SJSA1 (cell line): ENCODE measurements at regions not wholly inside any gene's neighbourhood (a gene's known extent, or its start where the extent isn't known, plus 50 kb on each side); places are given as distances from the start of the nearest gene placed in this dataset.
"Not testable (repeated sequence)": the region's sequence is repeated elsewhere in the genome, so short reads cannot be mapped to it uniquely, and the experiment has no call there.

Experiments
- DNase-seq, 2 experiments: peaks; one replicate each; pipeline ENCODE4 v3.0.0-alpha.2; 2015 to 2020; ENCODE audit warnings: low spot score in 2 of 2, low read depth in 1 of 2
- H3K27ac ChIP-seq: fragments of 250-450 bp; sonication (Bioruptor Pico); 2 replicates; pipeline ENCODE4 v1.5.1; 2020; ENCODE audit warnings: mild to moderate bottlenecking, moderate library complexity
- H3K27me3 ChIP-seq: fragments of 250-450 bp; sonication (Bioruptor Pico); replicated peaks from 2 replicates; pipeline ENCODE4 v1.5.1; 2020; ENCODE audit warnings: mild to moderate bottlenecking, moderate library complexity
- H3K36me3 ChIP-seq: fragments of 250-450 bp; sonication (Bioruptor Pico); 2 replicates; pipeline ENCODE4 v1.5.1; 2020; ENCODE audit warnings: mild to moderate bottlenecking
- H3K4me1 ChIP-seq: fragments of 250-450 bp; sonication (Bioruptor Pico); replicated peaks from 2 replicates; pipeline ENCODE4 v1.6.1; 2021; ENCODE audit warnings: mild to moderate bottlenecking
- H3K4me3 ChIP-seq: fragments of 250-450 bp; sonication (Bioruptor Pico); 2 replicates; pipeline ENCODE4 v1.5.1; 2020; ENCODE audit warnings: mild to moderate bottlenecking
- H3K9me3 ChIP-seq: fragments of 250-450 bp; sonication (Bioruptor Pico); replicated peaks from 2 replicates; pipeline ENCODE4 v1.5.1; 2020; ENCODE audit warnings: mild to moderate bottlenecking

DNA sequence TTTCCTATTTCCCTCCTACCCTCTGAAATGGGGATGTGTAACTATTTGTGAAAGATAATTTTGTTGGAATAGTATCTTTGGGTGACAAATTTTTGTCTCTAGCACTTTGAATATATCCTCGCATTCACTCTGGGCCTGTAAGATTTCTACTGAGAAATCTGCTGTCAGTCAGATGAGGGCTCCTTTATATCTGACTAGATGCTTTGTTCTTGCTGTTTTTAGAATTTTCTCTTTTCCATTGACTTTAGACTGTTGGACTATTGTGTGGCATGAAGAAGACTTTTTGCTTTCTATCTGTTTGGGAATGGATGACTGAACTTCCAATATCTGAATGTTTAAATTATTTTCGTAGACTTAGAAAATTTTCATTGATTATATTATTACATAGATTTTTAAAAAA is 54.2 kb upstream of the GRID2 start:
- H3K27ac ChIP-seq, result no peak overlapping the region
- DNase-seq, result no peak
- H3K4me1 ChIP-seq, result no peaks in the 10 kb centered on the region

GRCh38 chr4:92251711-92252110 is 52.1 kb upstream of the GRID2 start:
- Histone ChIP-seq H3K4me1 (no peaks in the 10 kb centered on the region), H3K27me3 (no peaks in the 10 kb centered on the region), H3K27ac (no peak overlapping the region), H3K9me3 (no peaks in the 10 kb centered on the region), H3K36me3 (no peaks in the 10 kb centered on the region), H3K4me3 (no peak overlapping the region)
- no peak for DNase-seq

More for the DNA sequence above, 54.2 kb upstream of the GRID2 start:
- H3K27me3 ChIP-seq, result no peaks in the 10 kb centered on the region
- no peak overlapping the region for H3K4me3 ChIP-seq
- H3K36me3 ChIP-seq, result no peaks in the 10 kb centered on the region
- H3K9me3 ChIP-seq, result no peaks in the 10 kb centered on the region

- H3K27me3 ChIP-seq, DNase-seq, H3K4me1 ChIP-seq, H3K27ac ChIP-seq, H3K36me3 ChIP-seq, H3K4me3 ChIP-seq, H3K9me3 ChIP-seq: not testable (repeated sequence)
Observed at GRCh38 chr4:92252358-92252757, 51.4 kb upstream of the GRID2 start.

- DNase-seq, result no peak
- no peak overlapping the region for H3K4me3 ChIP-seq
- H3K27me3 ChIP-seq, result no peaks in the 10 kb centered on the region
- H3K4me1 ChIP-seq, result no peaks in the 10 kb centered on the region
- H3K9me3 ChIP-seq, result no peaks in the 10 kb centered on the region
- no peak overlapping the region for H3K27ac ChIP-seq
- no peaks in the 10 kb centered on the region for H3K36me3 ChIP-seq
Observed at GRCh38 chr4:92252846-92253245, 50.9 kb upstream of the GRID2 start.

GRCh38 chr4:92253550-92253949 is 50.2 kb upstream of the GRID2 start:
- Histone ChIP-seq H3K9me3 (no peaks in the 10 kb centered on the region), H3K4me3 (no peak overlapping the region), H3K27ac (no peak overlapping the region), H3K36me3 (no peaks in the 10 kb centered on the region), H3K27me3 (no peaks in the 10 kb centered on the region), H3K4me1 (no peaks in the 10 kb centered on the region)
- DNase-seq, result no peak
